ENCODE measurements at regions not wholly inside any gene's neighbourhood (a gene's known extent, or its start where the extent isn't known, plus 50 kb on each side); places are given as distances from the start of the nearest gene placed in this dataset.
A peak's percentile ranks its signal among the peaks of the same experiment; 100 is the strongest.

DNA sequence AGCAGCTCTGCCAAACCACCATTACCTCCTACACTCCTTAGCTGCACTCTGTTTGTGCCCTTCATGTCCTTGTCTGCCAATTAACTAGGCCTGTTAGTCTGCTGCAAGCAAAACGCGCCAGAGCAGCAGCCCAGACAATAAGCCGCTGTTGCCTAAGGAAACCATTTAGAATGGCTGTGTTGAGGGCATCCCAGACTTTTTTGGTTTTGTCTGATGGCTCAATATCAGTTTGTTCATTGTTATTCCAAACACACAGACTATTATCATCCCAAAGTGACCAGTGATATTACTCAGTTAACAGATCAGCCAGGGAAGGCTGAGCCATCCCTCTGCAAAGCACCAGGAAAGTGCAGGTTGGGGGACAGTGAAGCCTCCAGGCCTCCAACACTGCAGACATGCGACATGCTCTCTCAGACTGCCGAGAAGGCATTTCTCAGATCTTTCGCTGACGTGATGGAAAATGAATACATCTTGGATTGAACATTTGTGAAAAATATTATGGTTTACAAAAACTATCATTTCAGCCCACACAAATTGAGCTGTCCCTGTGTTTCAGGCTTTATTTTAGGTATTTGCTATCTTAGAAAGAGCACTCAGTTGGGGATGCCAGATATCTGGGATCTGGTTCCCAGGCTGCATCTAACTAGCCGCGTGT is 182.0 kb upstream of the HNRNPA3 start (continued):
- TF ChIP-seq, protein P1, sequence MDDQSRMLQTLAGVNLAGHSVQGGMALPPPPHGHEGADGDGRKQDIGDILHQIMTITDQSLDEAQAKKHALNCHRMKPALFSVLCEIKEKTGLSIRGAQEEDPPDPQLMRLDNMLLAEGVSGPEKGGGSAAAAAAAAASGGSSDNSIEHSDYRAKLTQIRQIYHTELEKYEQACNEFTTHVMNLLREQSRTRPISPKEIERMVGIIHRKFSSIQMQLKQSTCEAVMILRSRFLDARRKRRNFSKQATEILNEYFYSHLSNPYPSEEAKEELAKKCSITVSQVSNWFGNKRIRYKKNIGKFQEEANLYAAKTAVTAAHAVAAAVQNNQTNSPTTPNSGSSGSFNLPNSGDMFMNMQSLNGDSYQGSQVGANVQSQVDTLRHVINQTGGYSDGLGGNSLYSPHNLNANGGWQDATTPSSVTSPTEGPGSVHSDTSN (CRISPR knock-in tag; IDR thresholded peaks at IDR 0.05): no peak
- TF ChIP-seq GLI2 (tag by site-specific recombination; IDR thresholded peaks at IDR 0.05; ENCODE audit: borderline replicate concordance, low read depth) (no peak), ZNF626 (tag by site-specific recombination; IDR thresholded peaks at IDR 0.05) (no peak), ZNF133 (tag by site-specific recombination; IDR thresholded peaks at IDR 0.05) (no peak), ZNF548 (tag by site-specific recombination; IDR thresholded peaks at IDR 0.05) (no peak), TRIM28 (IDR thresholded peaks at IDR 0.05; ENCODE audit: borderline replicate concordance, low read length) (no peak), ZNF792 (tag by site-specific recombination; IDR thresholded peaks at IDR 0.05) (no peak), ZNF10 (tag by site-specific recombination; IDR thresholded peaks at IDR 0.05) (no peak), ZNF416 (tag by site-specific recombination; IDR thresholded peaks at IDR 0.05) (no peak), ZNF660 (tag by site-specific recombination; IDR thresholded peaks at IDR 0.05) (no peak), ZNF354C (tag by site-specific recombination; IDR thresholded peaks at IDR 0.05; ENCODE audit: borderline replicate concordance, low read depth) (no peak), ZNF843 (tag by site-specific recombination; IDR thresholded peaks at IDR 0.05) (no peak)
- TF ChIP-seq, protein P2, sequence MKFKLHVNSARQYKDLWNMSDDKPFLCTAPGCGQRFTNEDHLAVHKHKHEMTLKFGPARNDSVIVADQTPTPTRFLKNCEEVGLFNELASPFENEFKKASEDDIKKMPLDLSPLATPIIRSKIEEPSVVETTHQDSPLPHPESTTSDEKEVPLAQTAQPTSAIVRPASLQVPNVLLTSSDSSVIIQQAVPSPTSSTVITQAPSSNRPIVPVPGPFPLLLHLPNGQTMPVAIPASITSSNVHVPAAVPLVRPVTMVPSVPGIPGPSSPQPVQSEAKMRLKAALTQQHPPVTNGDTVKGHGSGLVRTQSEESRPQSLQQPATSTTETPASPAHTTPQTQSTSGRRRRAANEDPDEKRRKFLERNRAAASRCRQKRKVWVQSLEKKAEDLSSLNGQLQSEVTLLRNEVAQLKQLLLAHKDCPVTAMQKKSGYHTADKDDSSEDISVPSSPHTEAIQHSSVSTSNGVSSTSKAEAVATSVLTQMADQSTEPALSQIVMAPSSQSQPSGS (tag by site-specific recombination; IDR thresholded peaks at IDR 0.05; ENCODE audit: low read depth): no peak

DNA sequence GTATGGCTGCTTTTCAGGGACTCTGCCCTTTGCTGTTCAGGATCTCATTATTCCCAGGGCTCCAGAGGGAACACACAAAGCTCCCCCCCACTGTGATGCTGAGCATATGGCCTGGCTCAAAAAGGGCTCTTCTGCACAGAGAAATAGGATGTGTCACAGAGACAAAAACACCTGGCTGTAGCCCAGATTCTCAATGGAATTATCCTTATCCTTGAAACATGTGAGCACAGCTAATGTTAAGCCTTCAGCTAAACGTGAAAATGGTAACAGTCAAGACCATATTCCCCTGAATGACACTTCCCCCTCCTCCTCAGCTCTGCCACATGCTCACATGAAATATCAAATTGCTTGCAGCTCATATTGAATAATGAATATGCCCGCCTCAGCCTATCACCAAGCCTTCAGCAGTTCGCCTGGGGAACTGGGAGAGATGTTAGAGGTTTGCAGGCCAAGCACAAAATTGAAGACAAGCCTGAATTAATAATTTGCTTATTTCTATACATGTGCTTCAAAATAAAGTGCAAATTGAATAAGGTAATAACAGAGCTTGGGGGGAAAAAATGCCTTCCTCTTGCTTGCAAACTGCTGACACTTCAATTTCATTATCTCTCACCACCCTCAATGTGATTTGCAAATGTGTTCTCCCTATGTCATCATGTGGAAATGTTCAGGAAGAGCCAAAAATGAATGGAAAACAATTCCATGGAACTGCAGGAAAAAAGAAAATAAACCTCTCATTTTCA is 181.0 kb upstream of the HNRNPA3 start:
- TF ChIP-seq IKZF3 (tag by site-specific recombination; IDR thresholded peaks at IDR 0.05) (0 out of 2 replicates have a peak, but pooled peaks have one; percentile 46), KLF10 (tag by site-specific recombination; IDR thresholded peaks at IDR 0.05) (no peak)
- TF ChIP-seq, protein P3, sequence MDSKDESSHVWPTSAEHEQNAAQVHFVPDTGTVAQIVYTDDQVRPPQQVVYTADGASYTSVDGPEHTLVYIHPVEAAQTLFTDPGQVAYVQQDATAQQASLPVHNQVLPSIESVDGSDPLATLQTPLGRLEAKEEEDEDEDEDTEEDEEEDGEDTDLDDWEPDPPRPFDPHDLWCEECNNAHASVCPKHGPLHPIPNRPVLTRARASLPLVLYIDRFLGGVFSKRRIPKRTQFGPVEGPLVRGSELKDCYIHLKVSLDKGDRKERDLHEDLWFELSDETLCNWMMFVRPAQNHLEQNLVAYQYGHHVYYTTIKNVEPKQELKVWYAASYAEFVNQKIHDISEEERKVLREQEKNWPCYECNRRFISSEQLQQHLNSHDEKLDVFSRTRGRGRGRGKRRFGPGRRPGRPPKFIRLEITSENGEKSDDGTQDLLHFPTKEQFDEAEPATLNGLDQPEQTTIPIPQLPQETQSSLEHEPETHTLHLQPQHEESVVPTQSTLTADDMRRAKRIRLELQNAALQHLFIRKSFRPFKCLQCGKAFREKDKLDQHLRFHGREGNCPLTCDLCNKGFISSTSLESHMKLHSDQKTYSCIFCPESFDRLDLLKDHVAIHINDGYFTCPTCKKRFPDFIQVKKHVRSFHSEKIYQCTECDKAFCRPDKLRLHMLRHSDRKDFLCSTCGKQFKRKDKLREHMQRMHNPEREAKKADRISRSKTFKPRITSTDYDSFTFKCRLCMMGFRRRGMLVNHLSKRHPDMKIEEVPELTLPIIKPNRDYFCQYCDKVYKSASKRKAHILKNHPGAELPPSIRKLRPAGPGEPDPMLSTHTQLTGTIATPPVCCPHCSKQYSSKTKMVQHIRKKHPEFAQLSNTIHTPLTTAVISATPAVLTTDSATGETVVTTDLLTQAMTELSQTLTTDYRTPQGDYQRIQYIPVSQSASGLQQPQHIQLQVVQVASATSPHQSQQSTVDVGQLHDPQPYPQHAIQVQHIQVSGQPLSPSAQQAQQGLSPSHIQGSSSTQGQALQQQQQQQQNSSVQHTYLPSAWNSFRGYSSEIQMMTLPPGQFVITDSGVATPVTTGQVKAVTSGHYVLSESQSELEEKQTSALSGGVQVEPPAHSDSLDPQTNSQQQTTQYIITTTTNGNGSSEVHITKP (tag by site-specific recombination; IDR thresholded peaks at IDR 0.05): peak; percentile 90
- Histone ChIP-seq H3K4me1 (ENCODE audit: control insufficient read depth, insufficient read depth, low read length) (peaks cover 3% of the 10 kb centered on the region), H3K36me3 (ENCODE audit: control insufficient read depth in 2 of 2, insufficient read depth in 1 of 2, low read length in 2 of 2) (no peaks in the 10 kb centered on the region), H3K4me3 (ENCODE audit: low read depth, low read length) (no peak overlapping the region), H3K27ac (ENCODE audit: extremely low read depth, low read depth, low read length) (no peak overlapping the region), H3K9me3 (ENCODE audit: control insufficient read depth, insufficient read depth, low read depth, low read length) (no peaks in the 10 kb centered on the region)
- ChIA-PET CTCF (interaction anchor here (1.2 kb wide), 1 partner anchor 378 kb away, joined by 3 read pairs; no protein-coding TSS in a partner anchor), POLR2A (no interaction called here)

- CTCF ChIA-PET: interaction anchor here (0.5 kb wide), 1 partner anchor 17 kb away, joined by 3 read pairs; no protein-coding TSS in a partner anchor
- TF ChIP-seq ZNF341 (tag by site-specific recombination; IDR thresholded peaks at IDR 0.05; ENCODE audit: low read depth) (no peak), SP7 (tag by site-specific recombination; IDR thresholded peaks at IDR 0.05) (peak; percentile 93)
- H3K9me3 ChIP-seq (ENCODE audit: control insufficient read depth, insufficient read depth, low read depth, low read length): no peaks in the 10 kb centered on the region
- POLR2A ChIA-PET: no interaction called here
- no peak overlapping the region for H3K4me3 ChIP-seq (ENCODE audit: low read depth, low read length)
- H3K27ac ChIP-seq (ENCODE audit: extremely low read depth, low read depth, low read length): no peak overlapping the region
- no peaks in the 10 kb centered on the region for H3K36me3 ChIP-seq (ENCODE audit: control insufficient read depth in 2 of 2, insufficient read depth in 1 of 2, low read length in 2 of 2)
- peaks cover 11% of the 10 kb centered on the region for H3K4me1 ChIP-seq (ENCODE audit: control insufficient read depth, insufficient read depth, low read length)
These were observed 175.8 kb upstream of the HNRNPA3 start for GRCh38 chr2:177036747-177037146.
